ENCODE measurements at regions not wholly inside any gene's neighbourhood (a gene's known extent, or its start where the extent isn't known, plus 50 kb on each side); places are given as distances from the start of the nearest gene placed in this dataset.

GRCh38 chr4:83885256-83886182 is 349.6 kb downstream of the GPAT3 start:
- no peaks in the 10 kb centered on the region for H3K9me3 ChIP-seq (ENCODE audit: control insufficient read depth in 2 of 2, low read length in 2 of 2)

GRCh38 chr4:83876047-83876446 is 340.1 kb downstream of the GPAT3 start:
- no peak overlapping the region for H3K9ac ChIP-seq (ENCODE audit: low read depth in 1 of 2, low read length in 2 of 2)
- no peaks in the 10 kb centered on the region for H3K9me3 ChIP-seq (ENCODE audit: control insufficient read depth in 2 of 2, low read length in 2 of 2)
- no peak overlapping the region for H3K4me3 ChIP-seq (ENCODE audit: low read length in 2 of 2)
- H3K27ac ChIP-seq (ENCODE audit: low read depth in 2 of 2, low read length in 2 of 2): no peak overlapping the region
- no peaks in the 10 kb centered on the region for H3K27me3 ChIP-seq (ENCODE audit: control insufficient read depth in 2 of 2, insufficient read depth in 2 of 2, low read length in 2 of 2)
- H3K4me1 ChIP-seq (ENCODE audit: control insufficient read depth in 2 of 2, insufficient read depth in 2 of 2, low read length in 2 of 2): no peaks in the 10 kb centered on the region
- no peaks in the 10 kb centered on the region for H3K36me3 ChIP-seq (ENCODE audit: control insufficient read depth in 2 of 2, insufficient read depth in 2 of 2, low read length in 2 of 2)

More at GRCh38 chr4:83885256-83886182, 349.6 kb downstream of the GPAT3 start:
- H3K27me3 ChIP-seq (ENCODE audit: control insufficient read depth in 2 of 2, insufficient read depth in 2 of 2, low read length in 2 of 2): no peaks in the 10 kb centered on the region
- H3K27ac ChIP-seq (ENCODE audit: low read depth in 2 of 2, low read length in 2 of 2): no peak overlapping the region
- H3K9ac ChIP-seq (ENCODE audit: low read depth in 1 of 2, low read length in 2 of 2): no peak overlapping the region
- H3K36me3 ChIP-seq (ENCODE audit: control insufficient read depth in 2 of 2, insufficient read depth in 2 of 2, low read length in 2 of 2): no peaks in the 10 kb centered on the region
- H3K4me1 ChIP-seq (ENCODE audit: control insufficient read depth in 2 of 2, insufficient read depth in 2 of 2, low read length in 2 of 2): no peaks in the 10 kb centered on the region
- H3K4me3 ChIP-seq (ENCODE audit: low read length in 2 of 2): no peak overlapping the region

GRCh38 chr4:83875437-83875836 is 339.5 kb downstream of the GPAT3 start:
- no peaks in the 10 kb centered on the region for H3K36me3 ChIP-seq (ENCODE audit: control insufficient read depth in 2 of 2, insufficient read depth in 2 of 2, low read length in 2 of 2)
- no peak overlapping the region for H3K27ac ChIP-seq (ENCODE audit: low read depth in 2 of 2, low read length in 2 of 2)
- no peaks in the 10 kb centered on the region for H3K9me3 ChIP-seq (ENCODE audit: control insufficient read depth in 2 of 2, low read length in 2 of 2)
- no peak overlapping the region for H3K9ac ChIP-seq (ENCODE audit: low read depth in 1 of 2, low read length in 2 of 2)
- no peak overlapping the region for H3K4me3 ChIP-seq (ENCODE audit: low read length in 2 of 2)
- no peaks in the 10 kb centered on the region for H3K4me1 ChIP-seq (ENCODE audit: control insufficient read depth in 2 of 2, insufficient read depth in 2 of 2, low read length in 2 of 2)
- H3K27me3 ChIP-seq (ENCODE audit: control insufficient read depth in 2 of 2, insufficient read depth in 2 of 2, low read length in 2 of 2): no peaks in the 10 kb centered on the region

GRCh38 chr4:83873996-83874395 is 338.1 kb downstream of the GPAT3 start:
- Histone ChIP-seq H3K4me1 (ENCODE audit: control insufficient read depth in 2 of 2, insufficient read depth in 2 of 2, low read length in 2 of 2) (no peaks in the 10 kb centered on the region), H3K36me3 (ENCODE audit: control insufficient read depth in 2 of 2, insufficient read depth in 2 of 2, low read length in 2 of 2) (no peaks in the 10 kb centered on the region), H3K9me3 (ENCODE audit: control insufficient read depth in 2 of 2, low read length in 2 of 2) (no peaks in the 10 kb centered on the region), H3K9ac (ENCODE audit: low read depth in 1 of 2, low read length in 2 of 2) (no peak overlapping the region), H3K27me3 (ENCODE audit: control insufficient read depth in 2 of 2, insufficient read depth in 2 of 2, low read length in 2 of 2) (no peaks in the 10 kb centered on the region), H3K4me3 (ENCODE audit: low read length in 2 of 2) (no peak overlapping the region), H3K27ac (ENCODE audit: low read depth in 2 of 2, low read length in 2 of 2) (no peak overlapping the region)

- no peak overlapping the region for H3K4me3 ChIP-seq (ENCODE audit: low read length in 2 of 2)
- no peak overlapping the region for H3K27ac ChIP-seq (ENCODE audit: low read depth in 2 of 2, low read length in 2 of 2)
- H3K9ac ChIP-seq (ENCODE audit: low read depth in 1 of 2, low read length in 2 of 2): no peak overlapping the region
- H3K27me3 ChIP-seq (ENCODE audit: control insufficient read depth in 2 of 2, insufficient read depth in 2 of 2, low read length in 2 of 2): no peaks in the 10 kb centered on the region
- no peaks in the 10 kb centered on the region for H3K9me3 ChIP-seq (ENCODE audit: control insufficient read depth in 2 of 2, low read length in 2 of 2)
- H3K36me3 ChIP-seq (ENCODE audit: control insufficient read depth in 2 of 2, insufficient read depth in 2 of 2, low read length in 2 of 2): no peaks in the 10 kb centered on the region
- H3K4me1 ChIP-seq (ENCODE audit: control insufficient read depth in 2 of 2, insufficient read depth in 2 of 2, low read length in 2 of 2): no peaks in the 10 kb centered on the region
Observed at GRCh38 chr4:83870328-83870950, 334.5 kb downstream of the GPAT3 start.

- Histone ChIP-seq H3K9me3 (ENCODE audit: control insufficient read depth in 2 of 2, low read length in 2 of 2) (no peaks in the 10 kb centered on the region), H3K27ac (ENCODE audit: low read depth in 2 of 2, low read length in 2 of 2) (no peak overlapping the region), H3K4me3 (ENCODE audit: low read length in 2 of 2) (no peak overlapping the region), H3K36me3 (ENCODE audit: control insufficient read depth in 2 of 2, insufficient read depth in 2 of 2, low read length in 2 of 2) (no peaks in the 10 kb centered on the region), H3K27me3 (ENCODE audit: control insufficient read depth in 2 of 2, insufficient read depth in 2 of 2, low read length in 2 of 2) (no peaks in the 10 kb centered on the region), H3K9ac (ENCODE audit: low read depth in 1 of 2, low read length in 2 of 2) (no peak overlapping the region), H3K4me1 (ENCODE audit: control insufficient read depth in 2 of 2, insufficient read depth in 2 of 2, low read length in 2 of 2) (no peaks in the 10 kb centered on the region)
Observed at GRCh38 chr4:83866834-83867621, 331.1 kb downstream of the GPAT3 start.

GRCh38 chr4:83865417-83866150 is 329.7 kb downstream of the GPAT3 start:
- Histone ChIP-seq H3K4me3 (ENCODE audit: low read length in 2 of 2) (no peak overlapping the region), H3K27me3 (ENCODE audit: control insufficient read depth in 2 of 2, insufficient read depth in 2 of 2, low read length in 2 of 2) (no peaks in the 10 kb centered on the region), H3K36me3 (ENCODE audit: control insufficient read depth in 2 of 2, insufficient read depth in 2 of 2, low read length in 2 of 2) (no peaks in the 10 kb centered on the region), H3K9ac (ENCODE audit: low read depth in 1 of 2, low read length in 2 of 2) (no peak overlapping the region), H3K4me1 (ENCODE audit: control insufficient read depth in 2 of 2, insufficient read depth in 2 of 2, low read length in 2 of 2) (no peaks in the 10 kb centered on the region), H3K9me3 (ENCODE audit: control insufficient read depth in 2 of 2, low read length in 2 of 2) (no peaks in the 10 kb centered on the region), H3K27ac (ENCODE audit: low read depth in 2 of 2, low read length in 2 of 2) (no peak overlapping the region)

GRCh38 chr4:83864097-83864817 is 328.3 kb downstream of the GPAT3 start:
- Histone ChIP-seq H3K9ac (ENCODE audit: low read depth in 1 of 2, low read length in 2 of 2) (no peak overlapping the region), H3K4me1 (ENCODE audit: control insufficient read depth in 2 of 2, insufficient read depth in 2 of 2, low read length in 2 of 2) (no peaks in the 10 kb centered on the region), H3K9me3 (ENCODE audit: control insufficient read depth in 2 of 2, low read length in 2 of 2) (no peaks in the 10 kb centered on the region), H3K27ac (ENCODE audit: low read depth in 2 of 2, low read length in 2 of 2) (no peak overlapping the region), H3K36me3 (ENCODE audit: control insufficient read depth in 2 of 2, insufficient read depth in 2 of 2, low read length in 2 of 2) (no peaks in the 10 kb centered on the region), H3K4me3 (ENCODE audit: low read length in 2 of 2) (no peak overlapping the region), H3K27me3 (ENCODE audit: control insufficient read depth in 2 of 2, insufficient read depth in 2 of 2, low read length in 2 of 2) (no peaks in the 10 kb centered on the region)

GRCh38 chr4:83862471-83862870 is 326.6 kb downstream of the GPAT3 start:
- Histone ChIP-seq H3K36me3 (ENCODE audit: control insufficient read depth in 2 of 2, insufficient read depth in 2 of 2, low read length in 2 of 2) (no peaks in the 10 kb centered on the region), H3K4me3 (ENCODE audit: low read length in 2 of 2) (no peak overlapping the region), H3K27ac (ENCODE audit: low read depth in 2 of 2, low read length in 2 of 2) (no peak overlapping the region), H3K4me1 (ENCODE audit: control insufficient read depth in 2 of 2, insufficient read depth in 2 of 2, low read length in 2 of 2) (no peaks in the 10 kb centered on the region), H3K9me3 (ENCODE audit: control insufficient read depth in 2 of 2, low read length in 2 of 2) (no peaks in the 10 kb centered on the region), H3K27me3 (ENCODE audit: control insufficient read depth in 2 of 2, insufficient read depth in 2 of 2, low read length in 2 of 2) (no peaks in the 10 kb centered on the region), H3K9ac (ENCODE audit: low read depth in 1 of 2, low read length in 2 of 2) (no peak overlapping the region)

All from mucosa of rectum (tissue), 2 donors.